K562 (cell line): ENCODE measurements at regions not wholly inside any gene's neighbourhood (a gene's known extent, or its start where the extent isn't known, plus 50 kb on each side); places are given as distances from the start of the nearest gene placed in this dataset.

Experiments
- ATAC-seq: fragments of 200-7000 bp; cut with Tn5 transposase; 3 replicates; pipeline ENCODE4 v1.9.1; 2020; ENCODE audit warnings: moderate library complexity
- BruUV-seq: library from RNA; stranded (reverse); fragments of 400-500 nt; replicated peaks from 2 replicates; lab custom pipeline; 2021; lab: Mats Ljungman, UMichigan
- CTCF ChIA-PET: fragments of 300-600 bp; formaldehyde crosslinking; extraction: SDS; loops from one replicate; lab custom pipeline; 2021; ENCODE audit warnings: low intra/inter-chr PET ratio; lab: Yijun Ruan, JAX
- POLR2A ChIA-PET: fragments of 300-600, 350-650 bp; sonication (Branson Sonifier 250); formaldehyde crosslinking; extraction: SDS; loops from one replicate; lab custom pipeline; 2021; ENCODE audit warnings: antibody characterized with exemption, inconsistent platforms; lab: Yijun Ruan, JAX
- DNase-seq, 4 experiments: peaks; one replicate each; pipeline versions ENCODE4 v3.0.0 to v3.0.0-alpha.2; 2011 to 2018; ENCODE audit warnings: low spot score in 3 of 4, mixed read lengths in 3 of 4; ENCODE audit errors: extremely low read depth in 1 of 4
- FAIRE-seq: peaks from 2 replicates; lab custom pipeline; 2011; peaks lifted over from hg19 to GRCh38; lab: Jason Lieb, UNC
- H2AFZ ChIP-seq: 2 replicates; pipeline ENCODE4 v1.6.0; 2011; ENCODE audit warnings: low read depth, low read length, control low read depth, inconsistent platforms
- H3K27ac ChIP-seq: fragments of 200-600 bp; 3 replicates; pipeline ENCODE4 v1.8.0; 2011; ENCODE audit warnings: low read depth, mild to moderate bottlenecking, control low read depth, inconsistent platforms, low read length, moderate library complexity, mixed read lengths; ENCODE audit errors: extremely low read depth
- H3K27me3 ChIP-seq, 2 experiments: fragments of 300-600 bp in 1 of 2; 2 replicates in 1 of 2; 3 replicates in 1 of 2; pipeline versions ENCODE4 v1.6.0 to v1.8.0; 2011; ENCODE audit warnings: inconsistent platforms in 2 of 2, low read length in 2 of 2, mild to moderate bottlenecking in 1 of 2, mixed read lengths in 1 of 2, moderate library complexity in 1 of 2; ENCODE audit not compliant: control insufficient read depth in 2 of 2, insufficient read depth in 2 of 2
- H3K36me3 ChIP-seq: fragments of 300-600 bp; 3 replicates; pipeline ENCODE4 v1.8.0; 2011; ENCODE audit warnings: mild to moderate bottlenecking, low read length, inconsistent platforms; ENCODE audit not compliant: control insufficient read depth, insufficient read depth
- H3K4me1 ChIP-seq, 2 experiments: fragments of 200-600 bp in 1 of 2; replicated peaks in 1 of 2; 2 replicates in 1 of 2; 3 replicates in 1 of 2; pipeline versions ENCODE4 v1.5.1 to v1.8.0; 2011; ENCODE audit warnings: inconsistent platforms in 2 of 2, low read length in 2 of 2, mild to moderate bottlenecking in 1 of 2, mixed read lengths in 1 of 2, moderate library complexity in 1 of 2; ENCODE audit not compliant: control insufficient read depth in 2 of 2, insufficient read depth in 2 of 2
- H3K4me2 ChIP-seq: 2 replicates; pipeline ENCODE4 v1.6.1; 2011; ENCODE audit warnings: low read length, control low read depth, inconsistent platforms, mixed read lengths; ENCODE audit not compliant: insufficient read depth
- H3K4me3 ChIP-seq: fragments of 200-600 bp; sonication (generic), shearing (Covaris generic); 2 replicates; pipeline ENCODE4 v1.5.1; 2016; ENCODE audit warnings: control low read depth, inconsistent platforms
- H3K79me2 ChIP-seq: fragments of 200-600 bp; 3 replicates; pipeline ENCODE4 v1.8.0; 2011; ENCODE audit warnings: low read length, inconsistent platforms; ENCODE audit not compliant: control insufficient read depth, insufficient read depth
- H3K9ac ChIP-seq, 2 experiments: 2 replicates each; pipeline versions ENCODE4 v1.6.0 to v1.6.1; 2011; ENCODE audit warnings: low read depth in 2 of 2, low read length in 2 of 2, control low read depth in 1 of 2, inconsistent platforms in 1 of 2, mild to moderate bottlenecking in 1 of 2, mixed read lengths in 1 of 2; ENCODE audit not compliant: insufficient read depth in 1 of 2
- H3K9me1 ChIP-seq: one replicate; pipeline ENCODE4 v1.6.0; 2011; ENCODE audit warnings: inconsistent platforms, mild to moderate bottlenecking, low read length, moderate library complexity; ENCODE audit not compliant: control insufficient read depth, insufficient read depth
- H3K9me3 ChIP-seq: replicated peaks from 2 replicates; pipeline ENCODE4 v1.5.1; 2011; ENCODE audit warnings: low read depth, low read length, inconsistent platforms; ENCODE audit not compliant: control insufficient read depth, insufficient read depth
- H4K20me1 ChIP-seq: replicated peaks from 2 replicates; pipeline ENCODE4 v1.6.1; 2011; ENCODE audit warnings: low read length, inconsistent platforms, mixed read lengths; ENCODE audit not compliant: control insufficient read depth, insufficient read depth
- BCLAF1 ChIP-seq, 2 experiments: fragments of 450-650 bp in 1 of 2; IDR thresholded peaks; 2 replicates each; pipeline ENCODE4 v1.6.1; 2011 to 2017; ENCODE audit warnings: low read depth in 2 of 2, antibody characterized with exemption in 1 of 2, borderline replicate concordance in 1 of 2, low read length in 1 of 2, mild to moderate bottlenecking in 1 of 2, mixed read lengths in 1 of 2; ENCODE audit not compliant: control insufficient read depth in 1 of 2
- CTBP1 ChIP-seq: fragments of 450-650 bp; IDR thresholded peaks from 2 replicates; pipeline ENCODE4 v1.6.1; 2016; ENCODE audit warnings: borderline replicate concordance
- KDM4B ChIP-seq, 2 experiments: fragments of 450-650 bp in 1 of 2; sonication (generic) in 1 of 2; IDR thresholded peaks; 2 replicates each; pipeline ENCODE4 v1.6.1; 2016 to 2017; ENCODE audit warnings: borderline replicate concordance in 2 of 2, antibody characterized with exemption in 1 of 2, low read depth in 1 of 2, mild to moderate bottlenecking in 1 of 2
- MTA3 ChIP-seq: fragments of 450-650 bp; formaldehyde crosslinking; IDR thresholded peaks from 2 replicates; pipeline ENCODE4 v1.6.1; 2017; ENCODE audit warnings: mild to moderate bottlenecking, borderline replicate concordance
- POLR2AphosphoS2 ChIP-seq: IDR thresholded peaks from 2 replicates; pipeline ENCODE4 v1.6.1; 2012; ENCODE audit warnings: low read length, improper control_type of control experiment
- SP2 ChIP-seq: IDR thresholded peaks from 2 replicates; pipeline ENCODE4 v1.6.1; 2011; ENCODE audit warnings: mild to moderate bottlenecking, low read depth, low read length, moderate library complexity; ENCODE audit not compliant: poor library complexity, severe bottlenecking; ENCODE audit errors: extremely low read depth
- TFAP4 ChIP-seq: sonication (generic); formaldehyde crosslinking; IDR thresholded peaks from 2 replicates; pipeline ENCODE4 v1.8.0; 2022; ENCODE audit warnings: missing genetic modification reagents, mild to moderate bottlenecking, moderate library complexity, borderline replicate concordance
- ZBED1 ChIP-seq: IDR thresholded peaks from 2 replicates; pipeline ENCODE4 v1.6.1; 2014
- ZFX ChIP-seq: sonication (generic); formaldehyde crosslinking; IDR thresholded peaks from 2 replicates; pipeline ENCODE4 v1.8.0; 2022; ENCODE audit warnings: mild to moderate bottlenecking, missing genetic modification reagents, moderate library complexity
- ZHX1 ChIP-seq: fragments of 150-350 bp; conservative IDR thresholded peaks from 2 replicates; pipeline ENCODE4 v1.6.1; 2014; ENCODE audit warnings: low read length
- ZNF197 ChIP-seq: fragments of 200-800 bp; sonication (Bioruptor generic); IDR thresholded peaks from 2 replicates; pipeline ENCODE4 v1.6.1; 2016; ENCODE audit warnings: low read depth, missing genetic modification characterization, missing compliant biosample characterization
- WGBS: fragments of 100-300 bp; shearing (Covaris generic); methylation state at CpG from one replicate; pipeline ENCODE4 v1.1.6; 2016; ENCODE audit warnings: low coverage, mixed read lengths; ENCODE audit not compliant: insufficient coverage; ENCODE audit errors: missing lambda C conversion rate; 5-methylcytosine and 5-hydroxymethylcytosine counted together
- in situ Hi-C: fragments of 300-500 bp; cut with MboI; formaldehyde crosslinking; loops from 4 replicates; pipeline ENCODE4 v1.15.0; 2018; ENCODE audit warnings: inconsistent platforms, mixed read lengths
- intact Hi-C: fragments of 100-400 bp; cut with micrococcal nuclease; formaldehyde crosslinking; loops from 2 replicates; pipeline ENCODE4 v1.14.2; 2022

- WGBS = 4% methylated on average over 5 of the region's 5 CpGs
- no peaks in the 10 kb centered on the region for H4K20me1 ChIP-seq
These were observed 689.8 kb upstream of the CHORDC1 start for GRCh38 chr11:90912631-90913030.

More at GRCh38 chr11:90912631-90913030, 689.8 kb upstream of the CHORDC1 start:
- Histone ChIP-seq H2AFZ (no peak overlapping the region), H3K9me1 (no peaks in the 10 kb centered on the region), H3K9me3 (no peaks in the 10 kb centered on the region; the same call in 1 of the 2 replicates), H3K4me2 (no peak overlapping the region), H3K36me3 (no peaks in the 10 kb centered on the region), H3K4me3 (no peak overlapping the region), H3K27ac (no peak overlapping the region), H3K79me2 (no peaks in the 10 kb centered on the region), H3K27me3 (no peaks in the 10 kb centered on the region), H3K4me1 (no peaks in the 10 kb centered on the region), H3K9ac (no peak overlapping the region)
- ChIA-PET CTCF (no interaction called here), POLR2A (no interaction called here)
- ATAC-seq (no peak), FAIRE-seq (no peak), DNase-seq (no peak)
- no TSS peak for BruUV-seq
- in situ Hi-C loops (no loop called here), intact Hi-C loops (no loop called here)
- TF ChIP-seq ZHX1 (no peak), CTBP1 (no peak), ZNF197 (CRISPR knock-in tag) (no peak), ZBED1 (no peak), TFAP4 (CRISPR knock-in tag) (no peak), SP2 (no peak), ZFX (CRISPR knock-in tag) (no peak), KDM4B (IDR thresholded peaks at IDR 0.05; ENCODE audit: borderline replicate concordance in 2 of 2, low read depth in 1 of 2) (no peak), MTA3 (no peak), POLR2AphosphoS2 (no peak), BCLAF1 (IDR thresholded peaks at IDR 0.05; ENCODE audit: borderline replicate concordance in 1 of 2, control insufficient read depth in 1 of 2, low read depth in 2 of 2, low read length in 1 of 2) (no peak)
